ENCODE measurements at regions not wholly inside any gene's neighbourhood (a gene's known extent, or its start where the extent isn't known, plus 50 kb on each side); places are given as distances from the start of the nearest gene placed in this dataset.

- ChIA-PET CTCF (no interaction called here), POLR2A (no interaction called here)
- Histone ChIP-seq H3K4me3 (ENCODE audit: low read depth, low read length) (no peak overlapping the region), H3K9me3 (ENCODE audit: control insufficient read depth, insufficient read depth, low read length) (no peaks in the 10 kb centered on the region), H3K27me3 (ENCODE audit: control insufficient read depth, insufficient read depth, low read length) (no peaks in the 10 kb centered on the region), H3K27ac (ENCODE audit: low read depth, low read length) (no peak overlapping the region)
- TF ChIP-seq CTCF (IDR thresholded peaks at IDR 0.05; ENCODE audit: low read depth, low read length), result no peak
- no peak for DNase-seq (ENCODE audit: low read depth, low spot score)
Measured at GRCh38 chr10:109359316-109359715, 564.0 kb downstream of the XPNPEP1 start.

DNA sequence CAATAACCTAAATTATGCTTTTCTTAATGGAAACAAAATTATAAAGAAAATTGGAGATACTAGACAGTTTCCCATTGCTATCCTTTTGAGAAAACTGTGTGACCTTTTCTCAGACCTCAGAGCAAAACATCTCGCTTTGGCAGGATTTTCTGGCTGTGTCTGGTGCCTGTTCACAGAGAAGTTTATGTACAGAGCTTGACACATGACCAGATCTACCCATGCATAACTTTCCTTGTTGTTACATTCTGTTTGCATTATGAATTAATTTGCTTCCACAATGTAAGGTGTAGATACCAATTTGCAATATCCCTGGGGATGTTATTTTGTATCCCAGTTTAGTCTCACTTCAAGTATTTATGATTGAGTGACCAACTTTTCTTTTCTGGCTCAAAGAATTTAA is 565.0 kb downstream of the XPNPEP1 start:
- no peak for TF ChIP-seq CTCF (IDR thresholded peaks at IDR 0.05; ENCODE audit: low read depth, low read length)
- H3K27me3 ChIP-seq (ENCODE audit: control insufficient read depth, insufficient read depth, low read length), result no peaks in the 10 kb centered on the region
- no peak for DNase-seq (ENCODE audit: low read depth, low spot score)
- CTCF ChIA-PET, result no interaction called here
- H3K9me3 ChIP-seq (ENCODE audit: control insufficient read depth, insufficient read depth, low read length), result no peaks in the 10 kb centered on the region
- H3K27ac ChIP-seq (ENCODE audit: low read depth, low read length), result no peak overlapping the region
- H3K4me3 ChIP-seq (ENCODE audit: low read depth, low read length), result no peak overlapping the region
- POLR2A ChIA-PET, result no interaction called here

GRCh38 chr10:109348324-109348723 is 575.0 kb downstream of the XPNPEP1 start:
- POLR2A ChIA-PET, result no interaction called here
- CTCF ChIA-PET, result no interaction called here
- no peak for DNase-seq (ENCODE audit: low read depth, low spot score)
- no peaks in the 10 kb centered on the region for H3K9me3 ChIP-seq (ENCODE audit: control insufficient read depth, insufficient read depth, low read length)
- H3K27ac ChIP-seq (ENCODE audit: low read depth, low read length), result no peak overlapping the region
- H3K4me3 ChIP-seq (ENCODE audit: low read depth, low read length), result no peak overlapping the region
- no peaks in the 10 kb centered on the region for H3K27me3 ChIP-seq (ENCODE audit: control insufficient read depth, insufficient read depth, low read length)
- no peak for TF ChIP-seq CTCF (IDR thresholded peaks at IDR 0.05; ENCODE audit: low read depth, low read length)

DNA sequence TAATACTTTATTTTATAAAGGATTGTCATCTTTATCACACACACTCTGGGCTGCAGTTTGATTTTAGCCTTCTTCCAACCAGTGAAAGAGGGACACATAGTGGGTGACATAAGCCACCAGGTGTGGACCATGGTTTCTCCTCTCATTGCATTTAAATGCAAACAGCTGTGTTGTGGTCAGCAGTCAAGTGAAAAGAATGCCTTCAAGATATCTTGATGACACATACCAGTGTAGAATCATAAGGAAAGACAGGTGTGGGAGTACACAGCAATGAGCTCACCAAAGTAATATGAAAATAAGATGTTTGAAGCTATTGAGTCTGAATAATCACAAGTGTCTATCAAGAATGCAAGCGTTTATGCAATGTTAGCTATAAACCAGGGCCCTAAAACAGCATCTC is 580.0 kb downstream of the XPNPEP1 start:
- Histone ChIP-seq H3K27me3 (ENCODE audit: control insufficient read depth, insufficient read depth, low read length) (no peaks in the 10 kb centered on the region), H3K4me3 (ENCODE audit: low read depth, low read length) (no peak overlapping the region), H3K27ac (ENCODE audit: low read depth, low read length) (no peak overlapping the region), H3K9me3 (ENCODE audit: control insufficient read depth, insufficient read depth, low read length) (peaks cover 5% of the 10 kb centered on the region; the same call in 1 of the 2 replicates)
- no peak for TF ChIP-seq CTCF (IDR thresholded peaks at IDR 0.05; ENCODE audit: low read depth, low read length)
- ChIA-PET CTCF (no interaction called here), POLR2A (no interaction called here)
- DNase-seq (ENCODE audit: low read depth, low spot score), result peak; percentile 63

GRCh38 chr10:109341986-109342385 is 581.3 kb downstream of the XPNPEP1 start:
- ChIA-PET POLR2A (no interaction called here), CTCF (no interaction called here)
- peaks cover 5% of the 10 kb centered on the region; the same call in 1 of the 2 replicates for H3K9me3 ChIP-seq (ENCODE audit: control insufficient read depth, insufficient read depth, low read length)
- no peak overlapping the region for H3K4me3 ChIP-seq (ENCODE audit: low read depth, low read length)
- DNase-seq (ENCODE audit: low read depth, low spot score), result no peak
- no peak for TF ChIP-seq CTCF (IDR thresholded peaks at IDR 0.05; ENCODE audit: low read depth, low read length)
- no peak overlapping the region for H3K27ac ChIP-seq (ENCODE audit: low read depth, low read length)
- H3K27me3 ChIP-seq (ENCODE audit: control insufficient read depth, insufficient read depth, low read length), result no peaks in the 10 kb centered on the region
